GM13977 (cell line): ENCODE measurements at regions not wholly inside any gene's neighbourhood (a gene's known extent, or its start where the extent isn't known, plus 50 kb on each side); places are given as distances from the start of the nearest gene placed in this dataset.

Experiments
- DNase-seq: peaks from one replicate; pipeline ENCODE4 v3.0.0; 2012; ENCODE audit warnings: low spot score
- in situ Hi-C: fragments of 300-500 bp; cut with MboI; formaldehyde crosslinking; loops from one replicate; pipeline ENCODE4 v1.12.0; 2022; ENCODE audit warnings: low sequenced_read_pairs, low pct_unique_long_range_greater_than_20kb, mixed read lengths, inconsistent platforms; ENCODE audit not compliant: unreplicated experiment
- TF ChIP-seq, protein P1 (sequence below): IDR thresholded peaks from 2 replicates; pipeline ENCODE4 v1.5.1; 2012; ENCODE audit warnings: mild to moderate bottlenecking, control low read depth; ENCODE audit not compliant: insufficient read depth; ENCODE audit errors: extremely low read depth, missing control alignments

DNA sequence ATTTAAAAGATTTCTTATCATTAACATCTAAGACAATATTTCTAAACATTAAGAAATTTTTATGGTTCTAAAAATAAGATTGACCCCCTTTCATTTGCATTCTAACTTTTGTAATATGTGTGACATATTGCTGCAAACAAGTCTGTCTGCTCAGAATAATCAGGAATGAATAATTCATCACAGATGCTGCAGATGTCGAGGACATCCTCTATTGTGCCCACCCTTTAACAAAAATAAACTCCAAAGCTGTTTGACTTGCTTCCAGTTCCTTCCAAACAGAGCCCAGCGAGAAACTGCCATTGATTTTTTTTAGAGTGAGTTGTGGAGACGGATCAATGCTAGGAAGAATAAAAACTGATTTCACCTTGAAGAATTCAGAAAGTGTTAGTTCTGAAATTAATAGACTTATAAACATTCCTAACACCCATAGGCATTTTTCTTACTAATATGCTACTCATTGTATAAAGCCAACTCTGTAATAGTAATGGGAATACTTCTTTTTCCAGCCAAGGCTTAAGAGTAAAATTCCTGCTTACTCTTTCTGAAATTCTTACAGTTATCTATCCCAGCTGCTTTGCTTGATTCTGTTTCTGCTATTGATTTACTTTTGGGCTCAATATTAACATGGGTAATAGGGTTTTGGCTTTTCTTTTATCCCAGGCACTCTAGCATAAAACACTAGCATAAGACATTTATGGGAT lies 244.8 kb upstream of the FAM83B start:
- DNase-seq = no peak
- in situ Hi-C loops = no loop called here
- TF ChIP-seq, protein P1, sequence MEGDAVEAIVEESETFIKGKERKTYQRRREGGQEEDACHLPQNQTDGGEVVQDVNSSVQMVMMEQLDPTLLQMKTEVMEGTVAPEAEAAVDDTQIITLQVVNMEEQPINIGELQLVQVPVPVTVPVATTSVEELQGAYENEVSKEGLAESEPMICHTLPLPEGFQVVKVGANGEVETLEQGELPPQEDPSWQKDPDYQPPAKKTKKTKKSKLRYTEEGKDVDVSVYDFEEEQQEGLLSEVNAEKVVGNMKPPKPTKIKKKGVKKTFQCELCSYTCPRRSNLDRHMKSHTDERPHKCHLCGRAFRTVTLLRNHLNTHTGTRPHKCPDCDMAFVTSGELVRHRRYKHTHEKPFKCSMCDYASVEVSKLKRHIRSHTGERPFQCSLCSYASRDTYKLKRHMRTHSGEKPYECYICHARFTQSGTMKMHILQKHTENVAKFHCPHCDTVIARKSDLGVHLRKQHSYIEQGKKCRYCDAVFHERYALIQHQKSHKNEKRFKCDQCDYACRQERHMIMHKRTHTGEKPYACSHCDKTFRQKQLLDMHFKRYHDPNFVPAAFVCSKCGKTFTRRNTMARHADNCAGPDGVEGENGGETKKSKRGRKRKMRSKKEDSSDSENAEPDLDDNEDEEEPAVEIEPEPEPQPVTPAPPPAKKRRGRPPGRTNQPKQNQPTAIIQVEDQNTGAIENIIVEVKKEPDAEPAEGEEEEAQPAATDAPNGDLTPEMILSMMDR = no peak

DNA sequence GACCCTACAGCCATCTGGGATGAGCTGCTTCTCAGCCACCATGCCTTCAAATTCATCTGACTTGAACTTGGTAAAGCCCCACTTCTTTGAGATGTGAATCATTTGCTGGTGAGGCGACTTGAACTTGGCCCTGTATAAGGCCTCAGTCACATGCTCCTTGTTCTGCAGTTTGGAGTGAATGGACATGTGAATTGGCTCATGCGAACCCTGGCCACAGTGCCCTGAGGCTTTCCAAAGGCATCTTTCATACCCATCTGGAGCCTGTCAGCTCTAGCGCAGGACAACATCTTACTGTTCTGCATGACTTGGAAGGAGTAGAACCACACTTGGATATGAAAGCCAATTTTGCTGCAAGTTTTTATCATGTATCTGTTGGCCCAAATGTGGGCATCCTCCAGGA lies 244.0 kb upstream of the FAM83B start:
- DNase-seq = no peak
- in situ Hi-C loops = no loop called here
- TF ChIP-seq, protein P1 = no peak

DNA sequence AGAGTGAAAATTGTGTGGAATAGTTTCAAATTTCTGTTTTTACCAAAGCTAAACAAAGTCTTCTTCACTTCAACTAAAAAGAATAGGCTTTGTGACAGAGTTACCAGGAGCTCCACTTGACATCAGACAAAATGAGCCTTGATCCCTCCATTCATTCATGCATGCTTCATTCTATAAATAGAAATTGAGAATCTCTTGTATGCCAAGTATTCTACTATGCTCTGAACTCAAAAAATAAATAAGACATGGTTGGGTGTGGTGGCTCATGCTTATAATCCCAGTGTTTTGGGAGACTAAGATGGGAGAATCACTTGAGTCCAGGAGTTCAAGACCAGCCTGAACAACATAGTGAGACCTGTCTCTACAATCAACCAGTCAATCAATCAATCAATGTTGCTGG lies 236.6 kb upstream of the FAM83B start:
- TF ChIP-seq, protein P1 = no peak
- in situ Hi-C loops = no loop called here
- no peak for DNase-seq

DNA sequence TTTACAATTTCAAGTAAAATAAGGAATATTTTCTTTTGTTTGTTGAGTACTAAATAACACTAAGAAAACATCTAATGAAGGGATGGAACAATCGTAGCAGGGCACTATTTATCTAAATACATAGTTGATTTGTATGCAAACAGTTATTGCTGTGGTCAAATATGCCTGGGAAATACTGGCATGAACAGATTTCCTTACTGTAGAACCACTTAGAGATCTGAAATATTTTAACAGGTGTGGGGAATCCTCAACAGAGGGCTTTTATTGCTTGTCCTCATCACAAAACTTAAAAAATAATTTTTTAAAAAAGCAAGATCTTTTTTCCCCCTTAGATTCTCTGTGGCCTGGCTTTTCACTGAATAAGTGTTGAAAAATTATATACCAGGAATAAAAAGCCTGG lies 233.0 kb upstream of the FAM83B start:
- in situ Hi-C loops = no loop called here
- TF ChIP-seq, protein P1 = no peak
- DNase-seq = no peak

DNA sequence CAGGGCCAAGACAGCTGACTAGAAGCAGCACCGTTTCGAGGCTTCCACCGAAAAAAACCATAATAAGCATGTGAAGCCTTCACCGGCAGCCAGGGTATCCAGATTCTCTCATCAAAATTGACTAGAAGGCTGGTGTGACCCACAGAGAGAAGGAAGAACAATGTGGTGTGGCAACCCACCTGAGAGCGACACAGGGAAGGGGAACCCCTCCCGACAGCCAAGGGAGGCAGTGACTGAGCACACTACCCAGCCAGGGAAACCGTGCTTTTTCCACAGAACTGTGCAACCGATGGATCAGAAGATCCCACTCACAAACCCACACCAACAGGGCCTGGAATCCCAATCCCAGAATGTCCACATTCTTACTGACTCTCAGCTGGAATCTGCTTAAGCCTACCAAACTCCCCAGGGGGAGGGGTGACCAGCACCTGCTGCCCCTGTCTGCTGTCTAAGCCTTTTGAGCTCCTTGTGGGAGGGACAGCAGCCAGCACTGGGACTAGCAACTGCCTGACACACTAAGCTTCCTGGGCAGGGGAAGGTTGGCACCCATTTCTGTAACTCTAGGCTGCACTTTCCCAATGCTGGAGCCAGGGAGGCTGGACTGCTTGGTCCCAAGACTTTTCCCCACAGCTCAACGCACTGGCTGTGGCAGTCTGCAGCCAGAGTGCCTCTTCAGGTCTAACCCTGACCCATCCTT lies 231.9 kb upstream of the FAM83B start:
- in situ Hi-C loops = no loop called here
- TF ChIP-seq, protein P1 = no peak

DNA sequence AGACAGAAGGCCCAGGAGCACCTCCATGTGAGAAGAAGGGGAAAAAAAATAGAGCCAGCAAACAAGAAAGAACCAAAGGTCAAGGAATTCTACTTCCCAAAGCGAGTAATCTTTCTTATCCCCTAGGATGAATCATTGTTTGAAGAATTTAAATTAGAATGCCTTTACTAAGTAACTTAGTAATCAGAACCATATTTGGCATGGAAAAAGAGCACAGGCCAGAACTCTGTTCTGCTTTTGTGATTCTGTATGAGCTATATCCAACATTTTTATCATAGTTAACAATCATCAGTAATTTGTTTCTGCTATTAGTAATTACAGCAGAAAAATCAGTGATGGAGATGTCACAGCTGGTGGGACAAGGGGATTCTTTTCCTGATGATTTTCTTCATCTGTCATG lies 228.8 kb upstream of the FAM83B start:
- in situ Hi-C loops = no loop called here
- no peak for DNase-seq
- TF ChIP-seq, protein P1 = no peak

More for the DNA sequence above, 231.9 kb upstream of the FAM83B start:
- no peak for DNase-seq
